Panc1 (cell line): ENCODE measurements at regions not wholly inside any gene's neighbourhood (a gene's known extent, or its start where the extent isn't known, plus 50 kb on each side); places are given as distances from the start of the nearest gene placed in this dataset.

Experiments
- ATAC-seq: fragments of 200-7000 bp; cut with Tn5 transposase; 2 replicates; pipeline ENCODE4 v1.9.1; 2020; ENCODE audit warnings: mild to moderate bottlenecking, moderate library complexity
- BruUV-seq: library from RNA; stranded (reverse); fragments of 400-500 nt; replicated peaks from 2 replicates; lab custom pipeline; 2021; lab: Mats Ljungman, UMichigan
- CTCF ChIA-PET: fragments of 300-600 bp; sonication (Branson Sonifier 250); formaldehyde crosslinking; loops from one replicate; lab custom pipeline; 2022; ENCODE audit warnings: antibody characterized with exemption; lab: Charles Lee
- POLR2A ChIA-PET: fragments of 300-600 bp; sonication (Branson Sonifier 250); formaldehyde crosslinking; loops from one replicate; lab custom pipeline; 2022; ENCODE audit warnings: antibody characterized with exemption; lab: Charles Lee
- DNase-seq: peaks from one replicate; pipeline ENCODE4 v3.0.0-alpha.2; 2010; ENCODE audit warnings: low read depth, low spot score
- H3K27ac ChIP-seq: 2 replicates; pipeline ENCODE4 v1.5.1; 2011; ENCODE audit warnings: mild to moderate bottlenecking, low read length, inconsistent platforms
- H3K27me3 ChIP-seq: fragments of 200-500 bp; sonication (Bioruptor generic); 2 replicates; pipeline ENCODE4 v1.6.0; 2014; ENCODE audit warnings: low read length, inconsistent platforms; ENCODE audit not compliant: control insufficient read depth, insufficient read depth
- H3K36me3 ChIP-seq: fragments of 200-500 bp; sonication (Bioruptor generic); 2 replicates; pipeline ENCODE4 v1.5.1; 2014; ENCODE audit warnings: inconsistent platforms, mild to moderate bottlenecking, low read length, moderate library complexity; ENCODE audit not compliant: control insufficient read depth, insufficient read depth
- H3K4me1 ChIP-seq: 2 replicates; pipeline ENCODE4 v1.5.1; 2011; ENCODE audit warnings: inconsistent platforms, mild to moderate bottlenecking, low read length, moderate library complexity; ENCODE audit not compliant: control insufficient read depth, insufficient read depth
- H3K4me3 ChIP-seq, 2 experiments: 2 replicates each; pipeline ENCODE4 v1.5.1; 2011 to 2012; ENCODE audit warnings: low read depth in 2 of 2, low read length in 2 of 2, mild to moderate bottlenecking in 2 of 2, inconsistent platforms in 1 of 2, moderate library complexity in 1 of 2
- H3K9me3 ChIP-seq: fragments of 200-500 bp; sonication (Bioruptor generic); 2 replicates; pipeline ENCODE4 v1.5.1; 2014; ENCODE audit warnings: low read depth, mild to moderate bottlenecking, inconsistent platforms, low read length, moderate library complexity; ENCODE audit not compliant: control insufficient read depth, insufficient read depth
- CTCF ChIP-seq: fragments of 450-650 bp; IDR thresholded peaks from 2 replicates; pipeline ENCODE4 v1.5.1; 2017; ENCODE audit warnings: mild to moderate bottlenecking
- POLR2AphosphoS5 ChIP-seq: IDR thresholded peaks from 2 replicates; pipeline ENCODE4 v1.6.1; 2012; ENCODE audit warnings: mild to moderate bottlenecking, low read depth, low read length, moderate library complexity
- REST ChIP-seq, 2 experiments: IDR thresholded peaks; 2 replicates each; pipeline ENCODE4 v1.6.1; 2011 to 2012; ENCODE audit warnings: low read depth in 2 of 2, control low read depth in 1 of 2, low read length in 1 of 2, mild to moderate bottlenecking in 1 of 2, moderate library complexity in 1 of 2; ENCODE audit not compliant: insufficient read depth in 1 of 2
- SIN3A ChIP-seq: IDR thresholded peaks from 2 replicates; pipeline ENCODE4 v1.6.1; 2012; ENCODE audit warnings: low read depth, mild to moderate bottlenecking, low read length, moderate library complexity, borderline replicate concordance; ENCODE audit not compliant: insufficient read depth
- TCF7L2 ChIP-seq: IDR thresholded peaks from 2 replicates; pipeline ENCODE4 v1.6.1; 2011; ENCODE audit warnings: mild to moderate bottlenecking, low read depth, low read length, inconsistent platforms
- in situ Hi-C: cut with HindIII; loops from 2 replicates; pipeline ENCODE4 v1.10.0; 2016; ENCODE audit warnings: low sequenced_read_pairs, low pct_unique_long_range_greater_than_20kb
- intact Hi-C: fragments of 100-400 bp; cut with micrococcal nuclease; formaldehyde crosslinking; loops from one replicate; pipeline ENCODE4 v1.10.0; 2022; ENCODE audit not compliant: unreplicated experiment

- no TSS peak for BruUV-seq
- in situ Hi-C loops, result no loop called here
- Histone ChIP-seq H3K27ac (no peak overlapping the region), H3K4me3 (no peak overlapping the region), H3K36me3 (no peaks in the 10 kb centered on the region), H3K27me3 (no peaks in the 10 kb centered on the region), H3K9me3 (no peaks in the 10 kb centered on the region), H3K4me1 (no peaks in the 10 kb centered on the region)
- ATAC-seq (no peak), DNase-seq (no peak)
- CTCF ChIA-PET, result no interaction called here
- TF ChIP-seq POLR2AphosphoS5, result no peak
- no peak for TF ChIP-seq CTCF
- no peak for TF ChIP-seq SIN3A
- no peak for TF ChIP-seq REST (IDR thresholded peaks at IDR 0.05; ENCODE audit: insufficient read depth in 1 of 2, low read depth in 2 of 2, low read length in 1 of 2)
- TF ChIP-seq TCF7L2, result no peak
- POLR2A ChIA-PET, result no interaction called here
- intact Hi-C loops, result no loop called here
These were observed 2143.9 kb downstream of the MRPL39 start for GRCh38 chr21:23463365-23463764.

GRCh38 chr21:23455676-23456075, 2151.6 kb downstream of the MRPL39 start:
- Histone ChIP-seq H3K4me3 (no peak overlapping the region), H3K9me3 (no peaks in the 10 kb centered on the region), H3K36me3 (no peaks in the 10 kb centered on the region), H3K4me1 (no peaks in the 10 kb centered on the region), H3K27ac (no peak overlapping the region), H3K27me3 (no peaks in the 10 kb centered on the region)
- ATAC-seq, result no peak
- ChIA-PET POLR2A (no interaction called here), CTCF (no interaction called here)
- intact Hi-C loops (no loop called here), in situ Hi-C loops (no loop called here)
- TF ChIP-seq SIN3A (no peak), REST (IDR thresholded peaks at IDR 0.05; ENCODE audit: insufficient read depth in 1 of 2, low read depth in 2 of 2, low read length in 1 of 2) (no peak), POLR2AphosphoS5 (no peak), CTCF (no peak), TCF7L2 (no peak)
- DNase-seq, result no peak
- no TSS peak for BruUV-seq
